Mesothelial cell of epicardium (in vitro differentiated cells): ENCODE measurements at regions not wholly inside any gene's neighbourhood (a gene's known extent, or its start where the extent isn't known, plus 50 kb on each side); places are given as distances from the start of the nearest gene placed in this dataset.

ENCODE experiments used
- DNase-seq, 2 experiments: peaks; one replicate each; pipeline ENCODE4 v3.0.0; 2021; ENCODE audit warnings: low spot score in 2 of 2; ENCODE audit not compliant: unreplicated experiment in 2 of 2
- H3K27ac Mint-ChIP-seq: 2 replicates; pipeline ENCODE4 v1.8.0; 2021; ENCODE audit warnings: mixed read lengths
- H3K27me3 Mint-ChIP-seq: 2 replicates; pipeline ENCODE4 v1.8.0; 2021; ENCODE audit warnings: low read depth, mixed read lengths
- H3K36me3 Mint-ChIP-seq: 2 replicates; pipeline ENCODE4 v1.8.0; 2021; ENCODE audit warnings: mixed read lengths
- H3K4me1 Mint-ChIP-seq: 2 replicates; pipeline ENCODE4 v1.8.0; 2021; ENCODE audit warnings: mixed read lengths
- H3K4me3 Mint-ChIP-seq: 2 replicates; pipeline ENCODE4 v1.8.0; 2021; ENCODE audit warnings: mild to moderate bottlenecking, moderate library complexity, mixed read lengths
- H3K9me3 Mint-ChIP-seq: 2 replicates; pipeline ENCODE4 v1.8.0; 2021; ENCODE audit warnings: mixed read lengths
- CTCF ChIP-seq: fragments of 200-600 bp; sonication (generic); IDR thresholded peaks from one replicate; pipeline ENCODE4 v1.5.0; 2021; ENCODE audit warnings: antibody characterized with exemption; ENCODE audit not compliant: unreplicated experiment

- peaks cover 10% of the 10 kb centered on the region for H3K27me3 Mint-ChIP-seq
- no peak for TF ChIP-seq CTCF
- DNase-seq, result no peak
- H3K27ac Mint-ChIP-seq, result no peak overlapping the region
- no peaks in the 10 kb centered on the region for H3K4me1 Mint-ChIP-seq
- H3K9me3 Mint-ChIP-seq, result no peaks in the 10 kb centered on the region
- H3K4me3 Mint-ChIP-seq, result no peak overlapping the region
- no peaks in the 10 kb centered on the region for H3K36me3 Mint-ChIP-seq
Observed at GRCh38 chr2:7613831-7614230, 696.6 kb downstream of the RNF144A start.

GRCh38 chr2:7618031-7618430, 700.8 kb downstream of the RNF144A start:
- Mint-ChIP-seq H3K4me3 (no peak overlapping the region), H3K27me3 (peaks cover 9% of the 10 kb centered on the region), H3K27ac (no peak overlapping the region), H3K36me3 (no peaks in the 10 kb centered on the region), H3K4me1 (no peaks in the 10 kb centered on the region), H3K9me3 (no peaks in the 10 kb centered on the region)
- TF ChIP-seq CTCF, result no peak
- DNase-seq, result no peak

GRCh38 chr2:7619203-7619970, 702.2 kb downstream of the RNF144A start:
- TF ChIP-seq CTCF, result no peak
- no peak for DNase-seq
- Mint-ChIP-seq H3K27ac (no peak overlapping the region), H3K4me3 (no peak overlapping the region), H3K36me3 (no peaks in the 10 kb centered on the region), H3K27me3 (peaks cover 4% of the 10 kb centered on the region), H3K9me3 (no peaks in the 10 kb centered on the region), H3K4me1 (no peaks in the 10 kb centered on the region)

- DNase-seq, result no peak
- H3K4me3 Mint-ChIP-seq, result no peak overlapping the region
- no peaks in the 10 kb centered on the region for H3K36me3 Mint-ChIP-seq
- peaks cover 7% of the 10 kb centered on the region for H3K27me3 Mint-ChIP-seq
- no peaks in the 10 kb centered on the region for H3K9me3 Mint-ChIP-seq
- no peaks in the 10 kb centered on the region for H3K4me1 Mint-ChIP-seq
- H3K27ac Mint-ChIP-seq, result no peak overlapping the region
- TF ChIP-seq CTCF, result no peak
Observed at GRCh38 chr2:7620255-7620654, 703.0 kb downstream of the RNF144A start.

- TF ChIP-seq CTCF, result no peak
- H3K9me3 Mint-ChIP-seq, result no peaks in the 10 kb centered on the region
- no peaks in the 10 kb centered on the region for H3K36me3 Mint-ChIP-seq
- no peaks in the 10 kb centered on the region for H3K4me1 Mint-ChIP-seq
- H3K27me3 Mint-ChIP-seq, result peaks cover 8% of the 10 kb centered on the region
- no peak for DNase-seq
- no peak overlapping the region for H3K27ac Mint-ChIP-seq
- no peak overlapping the region for H3K4me3 Mint-ChIP-seq
Observed at GRCh38 chr2:7621018-7621814, 704.0 kb downstream of the RNF144A start.
